ENCODE measurements at regions not wholly inside any gene's neighbourhood (a gene's known extent, or its start where the extent isn't known, plus 50 kb on each side); places are given as distances from the start of the nearest gene placed in this dataset.

GRCh38 chr1:218494449-218494852 is 149.3 kb downstream of the TGFB2 start:
- CTCF ChIA-PET = no interaction called here
- DNase-seq (ENCODE audit: extremely low spot score) = no peak
- TF ChIP-seq, protein P1, sequence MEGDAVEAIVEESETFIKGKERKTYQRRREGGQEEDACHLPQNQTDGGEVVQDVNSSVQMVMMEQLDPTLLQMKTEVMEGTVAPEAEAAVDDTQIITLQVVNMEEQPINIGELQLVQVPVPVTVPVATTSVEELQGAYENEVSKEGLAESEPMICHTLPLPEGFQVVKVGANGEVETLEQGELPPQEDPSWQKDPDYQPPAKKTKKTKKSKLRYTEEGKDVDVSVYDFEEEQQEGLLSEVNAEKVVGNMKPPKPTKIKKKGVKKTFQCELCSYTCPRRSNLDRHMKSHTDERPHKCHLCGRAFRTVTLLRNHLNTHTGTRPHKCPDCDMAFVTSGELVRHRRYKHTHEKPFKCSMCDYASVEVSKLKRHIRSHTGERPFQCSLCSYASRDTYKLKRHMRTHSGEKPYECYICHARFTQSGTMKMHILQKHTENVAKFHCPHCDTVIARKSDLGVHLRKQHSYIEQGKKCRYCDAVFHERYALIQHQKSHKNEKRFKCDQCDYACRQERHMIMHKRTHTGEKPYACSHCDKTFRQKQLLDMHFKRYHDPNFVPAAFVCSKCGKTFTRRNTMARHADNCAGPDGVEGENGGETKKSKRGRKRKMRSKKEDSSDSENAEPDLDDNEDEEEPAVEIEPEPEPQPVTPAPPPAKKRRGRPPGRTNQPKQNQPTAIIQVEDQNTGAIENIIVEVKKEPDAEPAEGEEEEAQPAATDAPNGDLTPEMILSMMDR (IDR thresholded peaks at IDR 0.05; ENCODE audit: control extremely low read depth, extremely low read depth, low read depth, missing control alignments) = no peak
- POLR2A ChIA-PET = no interaction called here

- DNase-seq (ENCODE audit: extremely low spot score) = no peak
- ChIA-PET CTCF (no interaction called here), POLR2A (no interaction called here)
- TF ChIP-seq, protein P1 (IDR thresholded peaks at IDR 0.05; ENCODE audit: control extremely low read depth, extremely low read depth, low read depth, missing control alignments) = no peak
Measured at GRCh38 chr1:218495931-218496330, 150.8 kb downstream of the TGFB2 start.

DNA sequence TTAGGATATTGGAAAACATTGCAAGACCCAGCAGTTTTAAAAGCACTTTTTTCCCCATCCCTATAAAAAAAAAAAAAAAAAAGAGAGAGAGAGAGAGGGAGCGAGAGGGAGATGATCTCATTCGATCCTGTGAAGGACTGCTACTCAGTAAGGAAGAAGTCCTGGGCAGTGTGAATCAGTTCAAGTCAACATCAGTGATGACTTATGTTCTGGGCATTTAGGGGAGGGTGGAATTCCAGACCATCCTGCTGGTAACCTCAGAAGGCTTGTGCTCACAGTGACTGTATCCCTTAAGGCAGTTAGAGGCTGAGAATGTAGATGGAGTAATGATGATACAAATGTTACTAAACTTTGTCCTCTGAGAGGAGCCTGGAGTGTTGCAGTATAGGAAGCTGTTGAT is 151.4 kb downstream of the TGFB2 start:
- ChIA-PET POLR2A (no interaction called here), CTCF (no interaction called here)
- TF ChIP-seq, protein P1 (IDR thresholded peaks at IDR 0.05; ENCODE audit: control extremely low read depth, extremely low read depth, low read depth, missing control alignments) = no peak
- no peak for DNase-seq (ENCODE audit: extremely low spot score)

GRCh38 chr1:218498056-218498938 is 153.2 kb downstream of the TGFB2 start:
- DNase-seq (ENCODE audit: extremely low spot score) = no peak
- TF ChIP-seq, protein P1 (IDR thresholded peaks at IDR 0.05; ENCODE audit: control extremely low read depth, extremely low read depth, low read depth, missing control alignments) = no peak
- CTCF ChIA-PET = interaction anchor here (1.2 to 1.6 kb wide), 2 partner anchors 16 to 58 kb away, joined by 4 to 5 read pairs; no protein-coding TSS in a partner anchor
- POLR2A ChIA-PET = no interaction called here

- ChIA-PET CTCF (interaction anchor here (1.2 to 1.6 kb wide), 2 partner anchors 15 to 59 kb away, joined by 4 to 5 read pairs; no protein-coding TSS in a partner anchor), POLR2A (no interaction called here)
- TF ChIP-seq, protein P1 (IDR thresholded peaks at IDR 0.05; ENCODE audit: control extremely low read depth, extremely low read depth, low read depth, missing control alignments) = no peak
- no peak for DNase-seq (ENCODE audit: extremely low spot score)
Measured at GRCh38 chr1:218499011-218499691, 154.0 kb downstream of the TGFB2 start.

DNA sequence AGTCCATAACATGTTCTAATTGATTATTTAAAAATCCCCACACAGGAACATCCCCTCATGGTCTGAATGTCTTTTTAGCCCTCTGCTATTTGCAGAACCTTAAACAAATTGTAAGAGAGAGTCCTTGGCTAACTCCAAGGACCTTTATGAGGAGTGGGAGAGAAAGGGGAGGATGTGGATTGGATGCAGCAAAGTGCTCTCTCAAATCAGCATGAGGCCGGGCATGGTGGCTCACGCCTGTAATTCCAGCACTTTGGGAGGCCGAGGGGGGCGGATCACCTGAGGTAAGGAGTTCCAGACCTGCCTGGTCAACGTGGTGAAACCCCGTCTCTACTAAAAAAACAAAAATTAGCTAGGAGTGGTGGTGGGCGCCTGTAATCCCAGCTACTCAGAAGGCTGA is 154.8 kb downstream of the TGFB2 start:
- CTCF ChIA-PET = no interaction called here

More for the DNA sequence above, 154.8 kb downstream of the TGFB2 start:
- DNase-seq (ENCODE audit: extremely low spot score) = no peak
- POLR2A ChIA-PET = no interaction called here
- TF ChIP-seq, protein P1 (IDR thresholded peaks at IDR 0.05; ENCODE audit: control extremely low read depth, extremely low read depth, low read depth, missing control alignments) = no peak

All from GM10248 (cell line).